Adrenal gland (tissue), 5 donors: ENCODE measurements at regions not wholly inside any gene's neighbourhood (a gene's known extent, or its start where the extent isn't known, plus 50 kb on each side); places are given as distances from the start of the nearest gene placed in this dataset.

ENCODE experiments used
- CTCF ChIP-seq, 6 experiments: fragments of 450-650 bp in 4 of 6; fragments of 200-600 bp in 2 of 6; sonication (generic) in 1 of 6; IDR thresholded peaks; 1 replicate in 5 of 6; 2 replicates in 1 of 6; pipeline versions ENCODE4 v1.5.1 to v1.8.0; 2016 to 2021; ENCODE audit warnings: antibody characterized with exemption in 6 of 6, mild to moderate bottlenecking in 2 of 6, moderate library complexity in 1 of 6
- POLR2A ChIP-seq, 2 donors: fragments of 450-650 bp; IDR thresholded peaks; one replicate each; pipeline ENCODE4 v1.6.1; 2017; ENCODE audit warnings: antibody characterized with exemption in 2 of 2, mild to moderate bottlenecking in 2 of 2, moderate library complexity in 1 of 2
- donor health status: DM: no; HTN: no; CAD: no.

GRCh38 chr14:36451310-36452065, 68.5 kb downstream of the NKX2-1 start:
- TF ChIP-seq CTCF (IDR thresholded peaks at IDR 0.05), result no peak
- no peak for TF ChIP-seq POLR2A (IDR thresholded peaks at IDR 0.05)
